ENCODE measurements at regions not wholly inside any gene's neighbourhood (a gene's known extent, or its start where the extent isn't known, plus 50 kb on each side); places are given as distances from the start of the nearest gene placed in this dataset.
"Not testable (repeated sequence)": the region's sequence is repeated elsewhere in the genome, so short reads cannot be mapped to it uniquely, and the experiment has no call there.

- DNase-seq: no peak
- Histone ChIP-seq H3K9me3 (ENCODE audit: control insufficient read depth in 2 of 2, insufficient read depth in 1 of 2, low read depth in 1 of 2, low read length in 1 of 2) (no peaks in the 10 kb centered on the region), H3K27ac (ENCODE audit: low read depth in 1 of 3, low read length in 2 of 3) (no peak overlapping the region), H3K27me3 (ENCODE audit: control insufficient read depth in 3 of 3, insufficient read depth in 3 of 3, low read length in 3 of 3) (no peaks in the 10 kb centered on the region), H3K36me3 (ENCODE audit: control insufficient read depth in 3 of 3, insufficient read depth in 2 of 3, low read depth in 1 of 3, low read length in 3 of 3) (no peaks in the 10 kb centered on the region), H3K4me3 (ENCODE audit: low read depth in 1 of 3, low read length in 3 of 3) (no peak overlapping the region), H3K4me1 (ENCODE audit: control insufficient read depth in 3 of 3, insufficient read depth in 2 of 3, low read depth in 1 of 3, low read length in 2 of 3) (no peaks in the 10 kb centered on the region)
- no peak for FAIRE-seq
- 71 to 85% (median 80%) methylated on average over 2 of the region's 2 CpGs for WGBS, 3 donors
Measured at GRCh38 chr11:100501450-100501849, 185.6 kb upstream of the ARHGAP42 start.

- DNase-seq: no peak
- FAIRE-seq: no peak
- H3K36me3 ChIP-seq (ENCODE audit: control insufficient read depth in 3 of 3, insufficient read depth in 2 of 3, low read depth in 1 of 3, low read length in 3 of 3): no peaks in the 10 kb centered on the region
- H3K4me3 ChIP-seq (ENCODE audit: low read depth in 1 of 3, low read length in 3 of 3): no peak overlapping the region
- WGBS, 3 donors: 59 to 82% (median 74%) methylated on average over 2 of the region's 2 CpGs
- no peaks in the 10 kb centered on the region for H3K9me3 ChIP-seq (ENCODE audit: control insufficient read depth in 2 of 2, insufficient read depth in 1 of 2, low read depth in 1 of 2, low read length in 1 of 2)
- H3K27me3 ChIP-seq (ENCODE audit: control insufficient read depth in 3 of 3, insufficient read depth in 3 of 3, low read length in 3 of 3): no peaks in the 10 kb centered on the region
- H3K27ac ChIP-seq (ENCODE audit: low read depth in 1 of 3, low read length in 2 of 3): no peak overlapping the region
- H3K4me1 ChIP-seq (ENCODE audit: control insufficient read depth in 3 of 3, insufficient read depth in 2 of 3, low read depth in 1 of 3, low read length in 2 of 3): no peaks in the 10 kb centered on the region
Measured at GRCh38 chr11:100512475-100512874, 174.6 kb upstream of the ARHGAP42 start.

GRCh38 chr11:100515087-100515486, 172.0 kb upstream of the ARHGAP42 start:
- H3K9me3 ChIP-seq (ENCODE audit: control insufficient read depth in 2 of 2, insufficient read depth in 1 of 2, low read depth in 1 of 2, low read length in 1 of 2): no peaks in the 10 kb centered on the region
- H3K36me3 ChIP-seq (ENCODE audit: control insufficient read depth in 3 of 3, insufficient read depth in 2 of 3, low read depth in 1 of 3, low read length in 3 of 3): no peaks in the 10 kb centered on the region
- FAIRE-seq (no peak), DNase-seq (no peak)
- no peaks in the 10 kb centered on the region for H3K27me3 ChIP-seq (ENCODE audit: control insufficient read depth in 3 of 3, insufficient read depth in 3 of 3, low read length in 3 of 3)
- no peak overlapping the region for H3K27ac ChIP-seq (ENCODE audit: low read depth in 1 of 3, low read length in 2 of 3)
- no peaks in the 10 kb centered on the region for H3K4me1 ChIP-seq (ENCODE audit: control insufficient read depth in 3 of 3, insufficient read depth in 2 of 3, low read depth in 1 of 3, low read length in 2 of 3)
- H3K4me3 ChIP-seq (ENCODE audit: low read depth in 1 of 3, low read length in 3 of 3): no peak overlapping the region

- Histone ChIP-seq H3K27ac (ENCODE audit: low read depth in 1 of 3, low read length in 2 of 3) (no peak overlapping the region), H3K9me3 (ENCODE audit: control insufficient read depth in 2 of 2, insufficient read depth in 1 of 2, low read depth in 1 of 2, low read length in 1 of 2) (peaks cover 0 to 17% of the 10 kb centered on the region in 2 donors), H3K27me3 (ENCODE audit: control insufficient read depth in 3 of 3, insufficient read depth in 3 of 3, low read length in 3 of 3) (no peaks in the 10 kb centered on the region), H3K4me3 (ENCODE audit: low read depth in 1 of 3, low read length in 3 of 3) (no peak overlapping the region), H3K36me3 (ENCODE audit: control insufficient read depth in 3 of 3, insufficient read depth in 2 of 3, low read depth in 1 of 3, low read length in 3 of 3) (no peaks in the 10 kb centered on the region), H3K4me1 (ENCODE audit: control insufficient read depth in 3 of 3, insufficient read depth in 2 of 3, low read depth in 1 of 3, low read length in 2 of 3) (no peaks in the 10 kb centered on the region)
- DNase-seq: no peak
- no peak for FAIRE-seq
- 81 to 88% (median 85%) methylated on average over 4 of the region's 4 CpGs for WGBS, 3 donors
Measured at GRCh38 chr11:100525197-100525596, 161.9 kb upstream of the ARHGAP42 start.

- H3K36me3 ChIP-seq (ENCODE audit: control insufficient read depth in 3 of 3, insufficient read depth in 2 of 3, low read depth in 1 of 3, low read length in 3 of 3): no peaks in the 10 kb centered on the region
- 25 to 30% (median 26%) methylated on average over 2 of the region's 2 CpGs for WGBS, 3 donors
- no peaks in the 10 kb centered on the region for H3K27me3 ChIP-seq (ENCODE audit: control insufficient read depth in 3 of 3, insufficient read depth in 3 of 3, low read length in 3 of 3)
- H3K4me3 ChIP-seq (ENCODE audit: low read depth in 1 of 3, low read length in 3 of 3): no peak overlapping the region
- H3K9me3 ChIP-seq (ENCODE audit: control insufficient read depth in 2 of 2, insufficient read depth in 1 of 2, low read depth in 1 of 2, low read length in 1 of 2): peaks cover 0 to 17% of the 10 kb centered on the region in 2 donors
- DNase-seq (no peak), FAIRE-seq (no peak)
- H3K27ac ChIP-seq (ENCODE audit: low read depth in 1 of 3, low read length in 2 of 3): no peak overlapping the region
- H3K4me1 ChIP-seq (ENCODE audit: control insufficient read depth in 3 of 3, insufficient read depth in 2 of 3, low read depth in 1 of 3, low read length in 2 of 3): no peaks in the 10 kb centered on the region
Measured at GRCh38 chr11:100525635-100526034, 161.5 kb upstream of the ARHGAP42 start.

GRCh38 chr11:100528872-100529416, 158.1 kb upstream of the ARHGAP42 start:
- H3K36me3 ChIP-seq (ENCODE audit: control insufficient read depth in 3 of 3, insufficient read depth in 2 of 3, low read depth in 1 of 3, low read length in 3 of 3): no peaks in the 10 kb centered on the region
- no peak overlapping the region for H3K4me3 ChIP-seq (ENCODE audit: low read depth in 1 of 3, low read length in 3 of 3)
- 82 to 87% (median 84%) methylated on average over 5 of the region's 5 CpGs for WGBS, 3 donors
- DNase-seq: no peak
- H3K4me1 ChIP-seq (ENCODE audit: control insufficient read depth in 3 of 3, insufficient read depth in 2 of 3, low read depth in 1 of 3, low read length in 2 of 3): no peaks in the 10 kb centered on the region
- peaks cover 0 to 13% of the 10 kb centered on the region in 2 donors for H3K9me3 ChIP-seq (ENCODE audit: control insufficient read depth in 2 of 2, insufficient read depth in 1 of 2, low read depth in 1 of 2, low read length in 1 of 2)
- no peak for FAIRE-seq
- no peak overlapping the region for H3K27ac ChIP-seq (ENCODE audit: low read depth in 1 of 3, low read length in 2 of 3)
- no peaks in the 10 kb centered on the region for H3K27me3 ChIP-seq (ENCODE audit: control insufficient read depth in 3 of 3, insufficient read depth in 3 of 3, low read length in 3 of 3)

- not testable (repeated sequence) for H3K27me3 ChIP-seq (ENCODE audit: control insufficient read depth in 3 of 3, insufficient read depth in 3 of 3, low read length in 3 of 3); H3K4me3 ChIP-seq (ENCODE audit: low read depth in 1 of 3, low read length in 3 of 3); DNase-seq; H3K9me3 ChIP-seq (ENCODE audit: control insufficient read depth in 2 of 2, insufficient read depth in 1 of 2, low read depth in 1 of 2, low read length in 1 of 2); H3K36me3 ChIP-seq (ENCODE audit: control insufficient read depth in 3 of 3, insufficient read depth in 2 of 3, low read depth in 1 of 3, low read length in 3 of 3); H3K4me1 ChIP-seq (ENCODE audit: control insufficient read depth in 3 of 3, insufficient read depth in 2 of 3, low read depth in 1 of 3, low read length in 2 of 3); H3K27ac ChIP-seq (ENCODE audit: low read depth in 1 of 3, low read length in 2 of 3); FAIRE-seq
- 94 to 99% (median 96%) methylated on average over 1 of the region's 1 CpG for WGBS, 3 donors
Measured at GRCh38 chr11:100531290-100531689, 155.8 kb upstream of the ARHGAP42 start.

- FAIRE-seq (no peak), DNase-seq (no peak)
- H3K27me3 ChIP-seq (ENCODE audit: control insufficient read depth in 3 of 3, insufficient read depth in 3 of 3, low read length in 3 of 3): peaks cover 0 to 3% (median 0%) of the 10 kb centered on the region in 3 donors
- WGBS, 3 donors: 55 to 72% (median 61%) methylated on average over 5 of the region's 5 CpGs
- H3K4me3 ChIP-seq (ENCODE audit: low read depth in 1 of 3, low read length in 3 of 3): no peak overlapping the region
- H3K4me1 ChIP-seq (ENCODE audit: control insufficient read depth in 3 of 3, insufficient read depth in 2 of 3, low read depth in 1 of 3, low read length in 2 of 3): no peaks in the 10 kb centered on the region
- H3K36me3 ChIP-seq (ENCODE audit: control insufficient read depth in 3 of 3, insufficient read depth in 2 of 3, low read depth in 1 of 3, low read length in 3 of 3): no peaks in the 10 kb centered on the region
- no peak overlapping the region for H3K27ac ChIP-seq (ENCODE audit: low read depth in 1 of 3, low read length in 2 of 3)
- no peaks in the 10 kb centered on the region for H3K9me3 ChIP-seq (ENCODE audit: control insufficient read depth in 2 of 2, insufficient read depth in 1 of 2, low read depth in 1 of 2, low read length in 1 of 2)
Measured at GRCh38 chr11:100536979-100537378, 150.1 kb upstream of the ARHGAP42 start.

GRCh38 chr11:100543386-100543785, 143.7 kb upstream of the ARHGAP42 start:
- FAIRE-seq (no peak), DNase-seq (no peak)
- peaks cover 0 to 8% (median 0%) of the 10 kb centered on the region in 3 donors for H3K4me1 ChIP-seq (ENCODE audit: control insufficient read depth in 3 of 3, insufficient read depth in 2 of 3, low read depth in 1 of 3, low read length in 2 of 3)
- H3K36me3 ChIP-seq (ENCODE audit: control insufficient read depth in 3 of 3, insufficient read depth in 2 of 3, low read depth in 1 of 3, low read length in 3 of 3): no peaks in the 10 kb centered on the region
- H3K27ac ChIP-seq (ENCODE audit: low read depth in 1 of 3, low read length in 2 of 3): no peak overlapping the region
- H3K4me3 ChIP-seq (ENCODE audit: low read depth in 1 of 3, low read length in 3 of 3): no peak overlapping the region
- peaks cover 0 to 3% (median 0%) of the 10 kb centered on the region in 3 donors for H3K27me3 ChIP-seq (ENCODE audit: control insufficient read depth in 3 of 3, insufficient read depth in 3 of 3, low read length in 3 of 3)
- H3K9me3 ChIP-seq (ENCODE audit: control insufficient read depth in 2 of 2, insufficient read depth in 1 of 2, low read depth in 1 of 2, low read length in 1 of 2): no peaks in the 10 kb centered on the region

Measured in small intestine (tissue), 7 donors.